Ovary (tissue), 7 donors: ENCODE measurements at regions not wholly inside any gene's neighbourhood (a gene's known extent, or its start where the extent isn't known, plus 50 kb on each side); places are given as distances from the start of the nearest gene placed in this dataset.

ENCODE experiments used
- DNase-seq, 5 donors: peaks; one replicate each; pipeline ENCODE4 v3.0.0-alpha.2; 2019 to 2020
- H3K27ac ChIP-seq, 2 donors: fragments of 200-600 bp; one replicate each; pipeline versions ENCODE4 v1.5.1 to v1.8.0; 2019 to 2022
- H3K27me3 ChIP-seq: fragments of 200-600 bp; one replicate; pipeline ENCODE4 v1.8.0; 2022
- H3K36me3 ChIP-seq: fragments of 200-600 bp; sonication (generic); one replicate; pipeline ENCODE4 v1.5.1; 2019
- H3K4me1 ChIP-seq: one replicate; pipeline ENCODE4 v1.8.1; 2013; ENCODE audit warnings: mild to moderate bottlenecking, moderate library complexity; ENCODE audit not compliant: insufficient read depth
- H3K4me3 ChIP-seq: fragments of 200-600 bp; sonication (generic); one replicate; pipeline ENCODE4 v1.5.1; 2017
- H3K9me3 ChIP-seq, 2 donors: fragments of 200-600 bp in 1 of 2; sonication (generic) in 1 of 2; one replicate each; pipeline versions ENCODE4 v1.5.1 to v1.8.1; 2013 to 2019; ENCODE audit warnings: mild to moderate bottlenecking in 1 of 2, moderate library complexity in 1 of 2
- CTCF ChIP-seq, 3 donors: fragments of 450-650 bp in 2 of 3; fragments of 200-600 bp in 1 of 3; IDR thresholded peaks; one replicate each; pipeline versions ENCODE4 v1.5.1 to v1.8.0; 2016 to 2022; ENCODE audit warnings: antibody characterized with exemption in 3 of 3, mild to moderate bottlenecking in 1 of 3
- EP300 ChIP-seq: sonication (generic); formaldehyde crosslinking; IDR thresholded peaks from one replicate; pipeline ENCODE4 v1.6.1; 2017; ENCODE audit warnings: antibody characterized with exemption
- POLR2A ChIP-seq: fragments of 450-650 bp; IDR thresholded peaks from one replicate; pipeline ENCODE4 v1.6.1; 2017; ENCODE audit warnings: antibody characterized with exemption, mild to moderate bottlenecking, moderate library complexity
- WGBS, 3 donors: extraction: QIAGEN DNeasy Blood & Tissue Kit in 1 of 3; methylation state at CpG; one replicate each; pipeline versions ENCODE4 v1.1.5 to v1.1.7; 2013 to 2017; 5-methylcytosine and 5-hydroxymethylcytosine counted together
- intact Hi-C, 4 donors: fragments of 100-400 bp; cut with DNase I; formaldehyde crosslinking; loops; one replicate each; pipeline versions ENCODE4 v1.11.0 to v1.15.1; 2022 to 2023
- donor health status: DM: no; HTN: no; CAD: no; lungs with moderate emphysema.
- donor health status: DM: no; HTN: no; CAD: no.
- donor health status: Bipolar disorder and iron deficiency.
- donor health status: DM: no; HTN: no; CAD: no.
- donor health status: DM: yes; HTN: yes; CAD: no.

GRCh38 chr17:14474591-14474990 lies 173.7 kb downstream of the HS3ST3B1 start:
- DNase-seq: no peak
- no peak for TF ChIP-seq CTCF (IDR thresholded peaks at IDR 0.05)
- intact Hi-C loops: no loop called here
- Histone ChIP-seq H3K27me3 (no peaks in the 10 kb centered on the region), H3K4me1 (peaks cover 3% of the 10 kb centered on the region), H3K9me3 (peaks cover 0 to 4% of the 10 kb centered on the region in 2 donors), H3K27ac (no peak overlapping the region), H3K36me3 (no peaks in the 10 kb centered on the region), H3K4me3 (no peak overlapping the region)
- 81 to 93% (median 91%) methylated on average over 4 of the region's 4 CpGs for WGBS, 3 donors

GRCh38 chr17:14471052-14471451 lies 170.2 kb downstream of the HS3ST3B1 start:
- 6 to 29% (median 7%) methylated on average over 7 of the region's 7 CpGs for WGBS, 3 donors
- H3K4me3 ChIP-seq: no peak overlapping the region
- H3K36me3 ChIP-seq: no peaks in the 10 kb centered on the region
- no peak for TF ChIP-seq EP300
- no peak for TF ChIP-seq CTCF (IDR thresholded peaks at IDR 0.05)
- no peak for TF ChIP-seq POLR2A
- intact Hi-C loops: no loop called here
- H3K27ac ChIP-seq: no peak overlapping the region
- H3K9me3 ChIP-seq: no peaks in the 10 kb centered on the region
- peak in 1 of 5 donors; percentile 40 for DNase-seq
- peaks cover 3% of the 10 kb centered on the region for H3K4me1 ChIP-seq
- H3K27me3 ChIP-seq: no peaks in the 10 kb centered on the region

- no peak overlapping the region for H3K27ac ChIP-seq
- H3K27me3 ChIP-seq: no peaks in the 10 kb centered on the region
- no peak overlapping the region for H3K4me3 ChIP-seq
- no peak for TF ChIP-seq EP300
- no peak for TF ChIP-seq POLR2A
- no peak for TF ChIP-seq CTCF (IDR thresholded peaks at IDR 0.05)
- no peaks in the 10 kb centered on the region for H3K9me3 ChIP-seq
- intact Hi-C loops: no loop called here
- H3K36me3 ChIP-seq: no peaks in the 10 kb centered on the region
- H3K4me1 ChIP-seq: peaks cover 3% of the 10 kb centered on the region
- WGBS, 3 donors: 74 to 87% (median 77%) methylated on average over 4 of the region's 4 CpGs
- DNase-seq: no peak
These were observed 169.5 kb downstream of the HS3ST3B1 start for GRCh38 chr17:14470417-14470816.

- intact Hi-C loops: no loop called here
- Histone ChIP-seq H3K4me3 (no peak overlapping the region), H3K36me3 (no peaks in the 10 kb centered on the region), H3K9me3 (no peaks in the 10 kb centered on the region), H3K4me1 (peaks cover 3% of the 10 kb centered on the region), H3K27me3 (no peaks in the 10 kb centered on the region), H3K27ac (no peak overlapping the region)
- no peak for TF ChIP-seq CTCF (IDR thresholded peaks at IDR 0.05)
- no peak for TF ChIP-seq EP300
- TF ChIP-seq POLR2A: no peak
- WGBS, 3 donors: 89 to 94% (median 91%) methylated on average over 3 of the region's 3 CpGs
- no peak for DNase-seq
These were observed 169.1 kb downstream of the HS3ST3B1 start for GRCh38 chr17:14469971-14470370.

GRCh38 chr17:14468858-14469257 lies 168.0 kb downstream of the HS3ST3B1 start:
- TF ChIP-seq EP300: no peak
- no peak for TF ChIP-seq POLR2A
- no peak for TF ChIP-seq CTCF (IDR thresholded peaks at IDR 0.05)
- H3K36me3 ChIP-seq: no peaks in the 10 kb centered on the region
- no peak overlapping the region for H3K27ac ChIP-seq
- intact Hi-C loops: no loop called here
- H3K4me1 ChIP-seq: peaks cover 3% of the 10 kb centered on the region
- WGBS, 3 donors: 64 to 95% (median 93%) methylated on average over 3 of the region's 3 CpGs
- no peak overlapping the region for H3K4me3 ChIP-seq
- H3K27me3 ChIP-seq: no peaks in the 10 kb centered on the region
- no peaks in the 10 kb centered on the region for H3K9me3 ChIP-seq
- no peak for DNase-seq
